H1 (cell line): ENCODE measurements at regions not wholly inside any gene's neighbourhood (a gene's known extent, or its start where the extent isn't known, plus 50 kb on each side); places are given as distances from the start of the nearest gene placed in this dataset.

Source experiments
- CTCF ChIA-PET: fragments of 300-600 bp; sonication (Branson Sonifier 250); formaldehyde crosslinking; loops from one replicate; lab custom pipeline; 2021; ENCODE audit not compliant: partially characterized antibody; lab: Charles Lee
- POLR2A ChIA-PET: fragments of 300-600 bp; sonication (Branson Sonifier 250); formaldehyde crosslinking; loops from one replicate; lab custom pipeline; 2021; ENCODE audit warnings: inconsistent platforms; ENCODE audit not compliant: partially characterized antibody; lab: Charles Lee
- DNase-seq, 2 experiments: peaks; one replicate each; pipeline versions ENCODE4 v3.0.0 to v3.0.0-alpha.2; 2010 to 2022; ENCODE audit warnings: low spot score in 2 of 2, low read depth in 1 of 2, mixed read lengths in 1 of 2
- FAIRE-seq: peaks from 2 replicates; lab custom pipeline; 2011; peaks lifted over from hg19 to GRCh38; lab: Jason Lieb, UNC
- H2AFZ ChIP-seq: 2 replicates; pipeline ENCODE4 v1.8.1; 2012; ENCODE audit warnings: low read length, inconsistent platforms
- H2AK5ac ChIP-seq: 2 replicates; pipeline ENCODE4 v1.6.1; 2013; ENCODE audit warnings: low read depth, low read length
- H2BK120ac ChIP-seq: replicated peaks from 2 replicates; pipeline ENCODE3; 2013; ENCODE audit warnings: low read depth, low read length, inconsistent platforms
- H2BK12ac ChIP-seq: 2 replicates; pipeline ENCODE4 v1.6.1; 2013; ENCODE audit warnings: low read depth, low read length
- H2BK15ac ChIP-seq: 2 replicates; pipeline ENCODE4 v1.6.1; 2013; ENCODE audit warnings: low read length
- H2BK20ac ChIP-seq: 2 replicates; pipeline ENCODE4 v1.6.1; 2013; ENCODE audit warnings: low read length
- H2BK5ac ChIP-seq: 2 replicates; pipeline ENCODE4 v1.6.1; 2013; ENCODE audit warnings: low read depth, low read length
- H3K14ac ChIP-seq: 2 replicates; pipeline ENCODE4 v1.6.1; 2013; ENCODE audit warnings: inconsistent platforms; ENCODE audit not compliant: insufficient read length
- H3K18ac ChIP-seq: 2 replicates; pipeline ENCODE4 v1.6.1; 2013; ENCODE audit warnings: low read length; ENCODE audit errors: extremely low read depth
- H3K23ac ChIP-seq: 2 replicates; pipeline ENCODE4 v1.6.1; 2013; ENCODE audit warnings: inconsistent platforms; ENCODE audit not compliant: insufficient read length
- H3K23me2 ChIP-seq: 2 replicates; pipeline ENCODE4 v1.6.1; 2013; ENCODE audit warnings: low read depth, low read length
- H3K27ac ChIP-seq: 2 replicates; pipeline ENCODE4 v1.6.1; 2011; ENCODE audit warnings: low read depth, low read length, inconsistent platforms
- H3K27me3 ChIP-seq, 4 experiments: replicated peaks in 1 of 4; 1 replicate in 1 of 4; 2 replicates in 3 of 4; pipeline versions ENCODE4 v1.6.1 to v1.8.1; 2011 to 2013; ENCODE audit warnings: low read length in 3 of 4, mild to moderate bottlenecking in 3 of 4, inconsistent platforms in 2 of 4, mixed read lengths in 2 of 4, moderate library complexity in 1 of 4; ENCODE audit not compliant: control insufficient read depth in 3 of 4, insufficient read depth in 3 of 4; ENCODE audit errors: extremely low read depth in 1 of 4
- H3K36me3 ChIP-seq, 4 experiments: 2 replicates each; pipeline versions ENCODE4 v1.6.1 to v1.8.1; 2011 to 2013; ENCODE audit warnings: mild to moderate bottlenecking in 4 of 4, low read length in 3 of 4, moderate library complexity in 2 of 4, control low read depth in 1 of 4, inconsistent platforms in 1 of 4; ENCODE audit not compliant: insufficient read depth in 4 of 4, control insufficient read depth in 2 of 4
- H3K4ac ChIP-seq: replicated peaks from 2 replicates; pipeline ENCODE3; 2013; ENCODE audit warnings: low read length, low read depth, mixed read lengths, inconsistent platforms; ENCODE audit not compliant: insufficient read length
- H3K4me1 ChIP-seq, 4 experiments: replicated peaks in 1 of 4; 1 replicate in 1 of 4; 2 replicates in 3 of 4; pipeline versions ENCODE4 v1.6.1 to v1.8.1; 2011 to 2013; ENCODE audit warnings: low read length in 3 of 4, inconsistent platforms in 2 of 4, mixed read lengths in 1 of 4; ENCODE audit not compliant: insufficient read depth in 4 of 4, control insufficient read depth in 3 of 4
- H3K4me2 ChIP-seq, 2 experiments: 2 replicates each; pipeline versions ENCODE4 v1.6.1 to v1.8.1; 2011 to 2013; ENCODE audit warnings: low read depth in 2 of 2, low read length in 2 of 2, control low read depth in 1 of 2, inconsistent platforms in 1 of 2, mild to moderate bottlenecking in 1 of 2; ENCODE audit not compliant: insufficient read depth in 1 of 2
- H3K4me3 ChIP-seq, 4 experiments: fragments of 200-600, 300-600 bp in 1 of 4; sonication (generic), shearing (Covaris generic), sonication (Bioruptor Twin) in 1 of 4; 2 replicates each; pipeline versions ENCODE4 v1.5.1 to v1.8.1; 2011 to 2016; ENCODE audit warnings: low read length in 4 of 4, low read depth in 3 of 4, control low read depth in 2 of 4, inconsistent platforms in 2 of 4, mild to moderate bottlenecking in 2 of 4, mixed read lengths in 1 of 4, moderate library complexity in 1 of 4; ENCODE audit not compliant: insufficient read depth in 2 of 4; ENCODE audit errors: extremely low read depth in 1 of 4
- H3K56ac ChIP-seq: replicated peaks from 2 replicates; pipeline ENCODE3; 2013; ENCODE audit warnings: low read depth, mild to moderate bottlenecking, mixed read lengths, low read length, inconsistent platforms; ENCODE audit not compliant: insufficient read length
- H3K79me1 ChIP-seq: 2 replicates; pipeline ENCODE4 v1.6.1; 2013; ENCODE audit warnings: low read depth, low read length, control low read depth
- H3K79me2 ChIP-seq, 2 experiments: 2 replicates each; pipeline versions ENCODE4 v1.6.1 to v1.8.1; 2012 to 2013; ENCODE audit warnings: low read length in 2 of 2, mild to moderate bottlenecking in 2 of 2, inconsistent platforms in 1 of 2; ENCODE audit not compliant: insufficient read depth in 2 of 2, control insufficient read depth in 1 of 2
- H3K9ac ChIP-seq, 4 experiments: replicated peaks in 1 of 4; 1 replicate in 1 of 4; 2 replicates in 3 of 4; pipeline versions ENCODE4 v1.6.1 to v1.8.1; 2011 to 2013; ENCODE audit warnings: low read depth in 3 of 4, low read length in 3 of 4, control low read depth in 2 of 4, mild to moderate bottlenecking in 2 of 4, moderate library complexity in 2 of 4, inconsistent platforms in 1 of 4; ENCODE audit errors: extremely low read depth in 1 of 4
- H3K9me3 ChIP-seq, 2 experiments: 2 replicates each; pipeline versions ENCODE4 v1.6.1 to v1.8.1; 2012 to 2013; ENCODE audit warnings: mild to moderate bottlenecking in 2 of 2, moderate library complexity in 2 of 2, control low read depth in 1 of 2, inconsistent platforms in 1 of 2, low read depth in 1 of 2, low read length in 1 of 2, mixed read lengths in 1 of 2; ENCODE audit not compliant: insufficient read depth in 2 of 2
- H4K20me1 ChIP-seq, 2 experiments: replicated peaks in 1 of 2; 2 replicates each; pipeline versions ENCODE3 to v1.8.1; 2011 to 2013; ENCODE audit warnings: inconsistent platforms in 2 of 2, low read length in 2 of 2, mild to moderate bottlenecking in 1 of 2; ENCODE audit not compliant: insufficient read depth in 2 of 2, control insufficient read depth in 1 of 2
- H4K5ac ChIP-seq: 2 replicates; pipeline ENCODE4 v1.6.1; 2013; ENCODE audit warnings: low read length, low read depth, mixed read lengths, inconsistent platforms; ENCODE audit not compliant: insufficient read length
- H4K8ac ChIP-seq: 2 replicates; pipeline ENCODE4 v1.8.0; 2013; ENCODE audit warnings: mild to moderate bottlenecking, moderate library complexity, low read length, inconsistent platforms; ENCODE audit not compliant: insufficient read depth; ENCODE audit errors: extremely low read depth
- H4K91ac ChIP-seq: replicated peaks from 2 replicates; pipeline ENCODE3; 2013; ENCODE audit warnings: low read length, mixed read lengths, inconsistent platforms; ENCODE audit not compliant: insufficient read length
- KDM1A ChIP-seq: fragments of 200-600, 300-600 bp; sonication (generic); IDR thresholded peaks from 2 replicates; pipeline ENCODE4 v1.7.1; 2016; ENCODE audit warnings: mild to moderate bottlenecking, low read length, borderline replicate concordance
- MAFK ChIP-seq: IDR thresholded peaks from 2 replicates; pipeline ENCODE4 v1.6.1; 2012; ENCODE audit warnings: low read depth, mild to moderate bottlenecking, improper control_type of control experiment, low read length
- WGBS, 2 experiments: shearing (Covaris generic) in 1 of 2; methylation state at CpG; one replicate each; pipeline versions ENCODE4 v1.1.6 to v1.1.7; 2013 to 2015; ENCODE audit warnings: low lambda C conversion rate in 2 of 2, mixed read lengths in 2 of 2, inconsistent platforms in 1 of 2, low coverage in 1 of 2, missing lambda C conversion rate in 1 of 2; ENCODE audit not compliant: insufficient replicate concordance in 2 of 2, insufficient coverage in 1 of 2, insufficient read length in 1 of 2; ENCODE audit errors: extremely low coverage in 1 of 2, missing lambda C conversion rate in 1 of 2; 5-methylcytosine and 5-hydroxymethylcytosine counted together

- H4K91ac ChIP-seq: no peak overlapping the region
- WGBS, 2 experiments: 71% methylated on average over 4 of the region's 4 CpGs; no CpG with 5 or more reads in 1 of the 2 experiments
Measured at GRCh38 chr9:3689555-3689954, 163.8 kb upstream of the RFX3 start.

More at GRCh38 chr9:3689555-3689954, 163.8 kb upstream of the RFX3 start:
- Histone ChIP-seq H4K20me1 (no peaks in the 10 kb centered on the region), H3K4me1 (no peaks in the 10 kb centered on the region), H2AFZ (no peak overlapping the region), H2BK5ac (no peak overlapping the region), H3K79me2 (no peaks in the 10 kb centered on the region), H4K5ac (no peak overlapping the region), H3K18ac (no peak overlapping the region), H3K9me3 (no peaks in the 10 kb centered on the region), H3K4me3 (no peak overlapping the region), H3K79me1 (no peaks in the 10 kb centered on the region), H3K36me3 (no peaks in the 10 kb centered on the region), H4K8ac (no peak overlapping the region), H3K27ac (no peak overlapping the region; the same call in 1 of the 2 replicates), H3K23ac (no peak overlapping the region), H3K4ac (no peak overlapping the region), H2BK20ac (no peak overlapping the region), H3K9ac (no peak overlapping the region), H3K23me2 (no peaks in the 10 kb centered on the region), H2BK120ac (no peak overlapping the region), H2AK5ac (no peak overlapping the region), H3K14ac (no peak overlapping the region), H2BK15ac (no peak overlapping the region), H3K56ac (no peak overlapping the region), H3K4me2 (no peak overlapping the region), H2BK12ac (no peak overlapping the region), H3K27me3 (no peaks in the 10 kb centered on the region)
- DNase-seq (no peak), FAIRE-seq (no peak)
- TF ChIP-seq KDM1A: no peak
- TF ChIP-seq MAFK: peak; percentile 58; the same call in 1 of the 2 replicates
- ChIA-PET POLR2A (no interaction called here), CTCF (no interaction called here)
